NCI-H2029 treated with DMSO at 0.1 percent for 48 hours (cell line): ENCODE measurements at regions not wholly inside any gene's neighbourhood (a gene's known extent, or its start where the extent isn't known, plus 50 kb on each side); places are given as distances from the start of the nearest gene placed in this dataset.

Experiments used
- DNase-seq: peaks from one replicate; lab custom pipeline; 2025; lab: John Stamatoyannopoulos, UW

DNA sequence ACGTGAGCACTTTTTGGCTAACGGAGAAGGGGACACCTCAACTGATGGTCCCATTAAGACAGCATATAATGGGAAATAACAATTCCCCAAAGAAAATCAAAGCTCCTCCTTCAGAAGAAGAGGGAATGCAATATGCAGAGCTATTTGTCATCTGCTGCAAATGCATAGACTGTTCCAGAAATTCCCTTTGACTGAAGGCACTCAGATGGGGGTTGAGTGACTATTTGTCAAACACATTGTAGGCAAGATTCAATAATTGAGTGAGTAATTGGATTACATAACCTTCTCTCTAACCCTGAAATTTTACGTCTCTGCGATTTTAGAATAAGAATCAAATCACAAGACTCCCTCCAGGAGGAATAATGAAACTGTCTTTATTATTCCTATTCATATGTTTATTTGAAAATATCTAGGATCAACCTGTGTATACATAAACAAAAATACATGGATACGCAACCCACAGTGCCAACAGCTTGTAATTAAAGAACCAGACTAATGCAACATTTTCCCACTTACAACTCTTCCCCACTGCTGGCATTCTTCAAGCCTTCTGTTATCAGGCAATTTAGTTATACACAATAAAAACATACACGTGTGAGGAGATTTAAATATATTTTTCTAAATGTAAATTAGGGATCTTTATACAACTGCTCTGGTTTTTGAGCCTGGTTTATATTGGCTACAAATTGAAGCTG, 256.6 kb downstream of the GBA3 start:
- DNase-seq: no peak

GRCh38 chr4:22947851-22948250, 255.1 kb downstream of the GBA3 start:
- no peak for DNase-seq

GRCh38 chr4:22942920-22943559, 250.3 kb downstream of the GBA3 start:
- no peak for DNase-seq

DNA sequence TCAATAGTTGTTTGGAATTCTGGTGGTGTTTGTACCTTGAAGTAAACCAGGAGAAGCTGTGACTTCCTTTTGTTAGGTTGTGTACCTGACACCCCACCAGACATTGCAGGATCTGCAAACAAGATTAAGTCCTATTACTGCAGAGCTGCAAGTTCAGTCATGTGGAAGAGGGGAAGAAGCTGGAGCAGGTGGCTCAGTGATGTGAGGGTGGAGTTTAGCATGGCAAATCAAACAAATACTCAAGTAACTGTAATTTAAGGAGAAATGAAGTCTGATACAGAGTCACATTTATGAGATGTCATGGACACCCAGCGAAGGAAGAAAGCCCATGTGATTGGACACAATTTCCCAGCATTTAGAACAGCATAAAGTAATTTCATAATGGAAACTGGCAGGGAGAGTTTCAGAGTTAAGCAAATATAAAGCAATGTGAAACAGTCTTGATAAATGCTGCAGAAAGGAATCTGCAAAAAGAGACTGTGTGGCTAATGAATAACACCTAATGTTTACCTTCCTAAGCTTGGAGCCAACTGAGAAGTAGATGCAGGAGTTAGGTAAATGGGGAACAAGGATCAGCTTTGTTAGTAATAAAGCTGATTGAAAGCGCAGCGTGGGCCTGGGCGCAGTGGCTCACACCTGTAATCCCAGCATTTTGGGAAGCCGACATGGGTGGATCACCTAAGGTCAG, 249.1 kb downstream of the GBA3 start:
- no peak for DNase-seq

GRCh38 chr4:22932326-22932725, 239.6 kb downstream of the GBA3 start:
- no peak for DNase-seq

GRCh38 chr4:22922426-22922825, 229.7 kb downstream of the GBA3 start:
- DNase-seq: no peak

DNA sequence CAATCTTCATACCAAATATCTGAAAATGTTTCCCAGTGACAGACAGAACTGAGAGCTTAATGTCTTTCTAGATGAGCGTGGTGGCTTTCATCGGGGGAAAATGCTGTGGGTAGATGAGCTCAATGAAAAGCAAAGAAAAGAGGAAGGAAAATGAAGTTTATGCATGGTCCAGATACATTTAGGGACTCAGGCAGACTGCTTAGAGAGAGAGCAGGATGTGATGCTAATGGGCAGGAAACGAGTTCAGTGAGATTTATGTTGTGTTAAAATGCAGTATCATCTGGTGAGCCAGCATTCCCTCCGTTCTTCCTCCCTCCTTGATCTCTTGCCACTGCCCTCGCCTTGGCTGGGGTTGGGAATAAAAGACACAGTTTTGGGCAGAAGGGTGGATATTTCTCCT, 229.2 kb downstream of the GBA3 start:
- DNase-seq: no peak

DNA sequence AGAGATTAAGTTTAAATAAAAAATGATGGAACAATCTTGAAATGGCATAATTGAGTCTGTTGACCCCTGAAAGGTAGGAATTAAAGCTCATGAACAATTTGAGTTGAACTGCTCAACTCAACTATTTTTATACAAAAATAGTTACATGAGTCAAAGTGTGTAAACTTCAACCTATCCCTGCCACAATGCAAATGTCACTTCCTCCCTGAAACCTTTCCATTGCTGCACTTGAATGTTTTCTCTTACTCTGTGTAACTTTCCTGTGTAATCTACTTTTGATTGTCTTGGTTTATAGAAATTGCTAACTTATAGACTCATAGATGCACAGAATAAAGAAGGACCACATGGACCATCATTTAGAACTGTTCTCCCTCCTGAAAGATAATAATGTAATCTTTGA, 218.5 kb downstream of the GBA3 start:
- no peak for DNase-seq

DNA sequence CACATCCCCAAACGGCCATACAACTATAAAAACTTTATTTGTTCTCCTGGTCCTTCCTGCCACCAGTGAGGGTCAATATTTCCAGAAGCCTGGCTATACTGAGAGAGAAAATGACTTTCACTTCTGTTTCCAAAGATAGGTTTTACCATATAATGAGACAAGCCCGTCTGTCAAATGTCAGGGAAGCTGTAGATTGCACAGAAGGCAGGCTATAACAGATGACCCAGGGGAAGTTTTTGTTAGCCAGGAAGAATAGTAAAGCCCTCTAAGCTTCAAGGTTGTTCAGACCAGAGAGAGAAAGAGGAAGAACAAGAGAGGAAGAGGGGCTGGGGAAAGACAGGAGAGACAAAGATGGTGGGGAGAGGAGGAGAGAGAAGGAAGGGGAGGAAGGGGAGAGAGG, 217.5 kb downstream of the GBA3 start:
- DNase-seq: no peak

DNA sequence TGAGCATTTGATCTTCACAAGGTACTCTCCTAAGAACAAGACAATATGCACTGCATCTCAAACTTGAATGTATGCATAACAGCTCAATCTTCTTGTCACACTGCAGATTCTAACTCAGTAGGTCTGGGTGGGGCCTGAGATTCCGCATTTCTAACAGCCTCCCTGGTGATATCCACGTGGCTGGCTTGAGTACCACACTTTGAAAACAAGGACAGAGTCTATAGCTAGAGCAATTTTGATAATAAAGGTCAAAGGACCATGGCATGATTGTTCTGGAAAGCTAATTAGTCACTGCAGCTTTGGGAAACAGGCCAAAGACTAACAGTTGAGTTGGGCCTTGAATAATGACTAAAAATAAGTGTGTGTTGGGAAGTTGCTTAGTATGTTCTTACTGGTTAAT, 213.3 kb downstream of the GBA3 start:
- DNase-seq: no peak

DNA sequence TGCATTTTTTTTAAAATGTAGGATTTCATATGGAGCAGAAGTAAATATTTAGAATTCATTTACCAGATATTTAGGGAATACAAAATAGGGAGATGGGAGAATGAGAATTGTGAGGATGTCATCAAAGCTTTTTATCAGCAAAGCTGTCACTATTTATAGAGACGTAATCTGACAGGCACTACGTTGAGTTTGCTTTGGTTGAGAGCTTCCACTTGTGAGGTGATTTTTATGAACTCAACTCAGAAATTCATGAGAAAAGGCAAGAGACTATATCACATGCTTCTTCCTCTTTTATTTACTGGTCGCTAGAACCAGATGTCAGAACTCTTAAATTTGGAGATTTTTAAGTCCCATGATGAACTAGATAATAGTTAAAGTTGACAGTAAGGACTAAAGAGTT, 211.2 kb downstream of the GBA3 start:
- DNase-seq: no peak

DNA sequence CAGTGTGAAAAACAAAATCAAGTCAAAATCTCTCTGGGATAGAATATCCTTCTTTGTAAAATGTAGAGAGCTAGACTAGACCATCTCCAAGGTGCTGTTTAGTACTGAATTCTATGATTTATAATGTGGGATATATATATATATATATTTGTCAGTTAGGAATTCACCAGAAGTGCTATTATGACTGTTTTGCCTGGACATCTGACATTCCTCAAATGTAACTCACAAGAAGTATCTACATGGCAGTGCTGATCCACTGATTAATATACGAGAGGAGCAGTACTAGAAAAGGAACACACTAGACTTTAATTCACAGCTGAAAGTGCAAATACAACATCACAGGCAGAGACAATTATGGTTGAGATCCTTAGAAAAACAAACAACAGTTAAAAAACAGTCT, 208.9 kb downstream of the GBA3 start:
- DNase-seq: no peak

- DNase-seq: no peak
Measured at GRCh38 chr4:22900876-22901275, 208.1 kb downstream of the GBA3 start.

GRCh38 chr4:22897520-22898108, 204.9 kb downstream of the GBA3 start:
- DNase-seq: no peak

DNA sequence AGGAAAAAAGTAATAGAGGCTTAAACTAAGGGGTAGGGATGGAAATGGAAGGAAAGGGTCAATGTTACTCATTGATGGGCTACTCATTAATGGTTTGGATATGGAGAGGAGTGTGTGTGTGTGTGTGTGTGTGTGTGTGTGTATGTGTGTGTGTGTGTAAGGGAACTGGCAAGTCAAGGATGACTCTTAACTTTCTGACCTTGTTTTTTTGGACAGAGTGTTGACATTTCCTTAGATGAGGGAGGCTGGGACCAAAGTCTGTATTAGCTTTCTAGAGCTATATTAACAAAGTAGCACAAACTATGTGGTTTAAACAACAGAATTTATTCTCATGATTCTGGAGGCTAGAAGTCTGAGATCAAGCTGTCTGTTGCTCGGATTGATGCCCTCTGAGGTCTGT, 202.7 kb downstream of the GBA3 start:
- no peak for DNase-seq

DNA sequence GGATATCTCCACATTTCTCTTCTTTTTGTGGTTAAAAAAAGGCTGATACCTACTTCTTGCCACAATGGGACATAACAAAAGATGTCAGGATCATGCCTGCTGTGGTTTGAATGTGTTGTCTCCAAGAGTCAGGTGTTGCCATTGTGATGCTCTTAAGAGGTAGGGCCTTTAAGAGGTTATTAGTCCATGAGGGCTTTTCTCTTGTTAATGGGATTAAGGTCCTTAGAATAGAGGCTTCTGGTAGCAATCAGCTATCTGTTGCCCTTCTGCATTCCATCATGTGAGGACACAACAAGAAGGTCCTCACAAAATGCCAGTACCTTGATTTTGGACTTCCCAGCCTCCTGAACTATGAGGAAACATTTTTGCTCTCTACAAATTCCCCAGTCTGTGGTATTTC, 191.4 kb downstream of the GBA3 start:
- no peak for DNase-seq

- no peak for DNase-seq
Measured at GRCh38 chr4:22881411-22881810, 188.7 kb downstream of the GBA3 start.

DNA sequence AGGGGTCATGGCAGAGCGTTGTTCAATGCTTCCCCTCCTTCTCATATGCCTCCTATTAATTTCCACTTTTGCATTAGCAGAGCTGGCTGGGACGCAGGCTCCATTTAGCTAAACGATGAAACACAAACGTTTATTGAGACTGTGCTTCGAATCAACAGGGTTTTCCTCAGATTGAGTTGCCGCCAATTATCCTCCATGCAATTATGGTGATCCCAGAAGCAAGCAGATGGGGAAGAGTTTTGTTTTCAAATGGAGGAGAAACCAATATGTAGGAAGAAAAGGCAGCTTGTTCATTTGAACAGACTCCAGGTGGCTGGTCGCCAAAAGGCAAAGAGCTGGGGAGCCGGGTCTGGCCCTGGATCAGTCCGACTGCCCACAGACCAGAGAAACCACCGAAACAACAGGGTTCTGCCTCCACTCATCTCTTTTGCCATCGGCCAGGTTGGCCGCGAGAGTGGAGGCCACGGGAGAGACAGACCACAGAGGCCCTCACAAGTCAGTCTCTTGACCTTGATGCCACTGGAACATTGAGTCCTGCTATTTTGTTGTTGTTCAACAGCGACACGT, 184.8 kb downstream of the GBA3 start:
- no peak for DNase-seq

GRCh38 chr4:22876270-22876669, 183.5 kb downstream of the GBA3 start:
- DNase-seq: no peak

- no peak for DNase-seq
Measured at GRCh38 chr4:22875587-22876257, 183.0 kb downstream of the GBA3 start.

GRCh38 chr4:22874334-22874912, 181.7 kb downstream of the GBA3 start:
- no peak for DNase-seq

GRCh38 chr4:22873899-22874298, 181.2 kb downstream of the GBA3 start:
- DNase-seq: no peak
